ENCODE measurements at regions not wholly inside any gene's neighbourhood (a gene's known extent, or its start where the extent isn't known, plus 50 kb on each side); places are given as distances from the start of the nearest gene placed in this dataset.

DNA sequence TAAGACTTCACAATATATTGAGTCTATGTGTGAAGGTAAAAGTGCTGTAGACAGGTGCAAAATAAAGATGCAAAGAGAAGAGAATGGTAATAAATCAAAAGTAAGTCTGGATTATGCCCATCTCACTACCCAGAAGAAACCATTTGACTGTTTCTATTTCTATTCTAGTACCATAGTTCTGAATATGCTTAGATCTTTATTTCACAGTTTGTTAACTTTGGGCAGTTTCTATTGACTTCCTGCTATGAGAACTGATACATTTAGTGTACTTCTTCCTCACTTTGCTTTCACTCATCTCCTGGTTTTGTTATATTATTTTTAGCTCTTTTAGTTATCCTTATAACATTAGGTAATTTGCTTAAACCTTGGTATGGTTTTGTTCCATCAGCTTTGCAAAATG, 94.9 kb downstream of the HS1BP3 start:
- no peak overlapping the region for H3K4ac ChIP-seq (ENCODE audit: low read depth, low read length)
- H3K36me3 ChIP-seq (ENCODE audit: control insufficient read depth in 1 of 2, insufficient read depth in 2 of 2, low read length in 2 of 2), result no peaks in the 10 kb centered on the region
- no peak overlapping the region for H2BK5ac ChIP-seq (ENCODE audit: low read depth, low read length, poor library complexity)
- no peak overlapping the region for H2BK120ac ChIP-seq (ENCODE audit: insufficient read depth, low read length, poor library complexity)
- H4K12ac ChIP-seq (ENCODE audit: low read depth, low read length), result no peak overlapping the region
- no peak for DNase-seq
- H3K14ac ChIP-seq (ENCODE audit: low read length), result no peak overlapping the region
- H2AK5ac ChIP-seq (ENCODE audit: low read length), result no peak overlapping the region
- H3K27ac ChIP-seq (ENCODE audit: low read depth, low read length), result no peak overlapping the region
- H4K8ac ChIP-seq (ENCODE audit: low read depth, low read length), result no peak overlapping the region
- H3K4me3 ChIP-seq (ENCODE audit: low read depth, low read length), result no peak overlapping the region
- H3K23ac ChIP-seq (ENCODE audit: low read length), result no peak overlapping the region
- H3K27me3 ChIP-seq (ENCODE audit: insufficient read depth, low read length), result no peaks in the 10 kb centered on the region
- H3K79me1 ChIP-seq (ENCODE audit: low read length), result peaks cover 7% of the 10 kb centered on the region
- H3K9ac ChIP-seq (ENCODE audit: low read length), result no peak overlapping the region
- no peak overlapping the region for H3K4me2 ChIP-seq (ENCODE audit: low read length)
- no peak overlapping the region for H2AFZ ChIP-seq (ENCODE audit: insufficient read depth, low read length, poor library complexity)
- H3K18ac ChIP-seq (ENCODE audit: low read length), result no peak overlapping the region
- H3K4me1 ChIP-seq (ENCODE audit: control insufficient read depth in 1 of 2, insufficient read depth in 2 of 2, low read length in 2 of 2), result peaks cover 2 to 3% of the 10 kb centered on the region in 2 experiments
- H4K91ac ChIP-seq (ENCODE audit: low read depth, low read length), result no peak overlapping the region
- H2BK12ac ChIP-seq (ENCODE audit: low read length), result no peak overlapping the region
- H3K79me2 ChIP-seq (ENCODE audit: control insufficient read depth, insufficient read depth, low read length, poor library complexity), result no peaks in the 10 kb centered on the region
- H3K9me3 ChIP-seq (ENCODE audit: insufficient read depth, low read depth, low read length), result peaks cover 2% of the 10 kb centered on the region

DNA sequence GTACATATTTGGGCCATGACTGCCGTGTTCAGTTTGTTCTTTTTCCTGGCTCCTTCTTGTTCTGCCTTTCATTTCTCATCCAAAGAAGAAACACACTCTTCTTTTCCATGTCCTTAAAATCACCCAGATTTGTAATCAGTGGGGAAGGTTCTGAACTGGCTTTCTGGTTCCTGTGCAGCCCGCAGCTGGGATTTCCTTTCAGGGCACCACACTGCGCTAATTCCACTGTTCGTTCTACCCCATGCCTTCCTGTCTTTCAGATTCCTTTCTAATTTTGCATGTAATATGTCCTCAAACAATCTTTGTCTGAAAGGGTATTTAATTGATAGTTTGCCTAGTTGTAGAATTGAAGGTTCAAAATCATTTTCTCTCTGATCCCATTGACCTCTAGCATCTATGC, 94.1 kb downstream of the HS1BP3 start:
- Histone ChIP-seq H3K36me3 (ENCODE audit: control insufficient read depth in 1 of 2, insufficient read depth in 2 of 2, low read length in 2 of 2) (no peaks in the 10 kb centered on the region), H3K23ac (ENCODE audit: low read length) (no peak overlapping the region), H3K27me3 (ENCODE audit: insufficient read depth, low read length) (no peaks in the 10 kb centered on the region), H2BK5ac (ENCODE audit: low read depth, low read length, poor library complexity) (no peak overlapping the region), H3K27ac (ENCODE audit: low read depth, low read length) (no peak overlapping the region), H3K9ac (ENCODE audit: low read length) (no peak overlapping the region), H2AK5ac (ENCODE audit: low read length) (no peak overlapping the region), H2BK12ac (ENCODE audit: low read length) (no peak overlapping the region), H4K12ac (ENCODE audit: low read depth, low read length) (no peak overlapping the region), H3K79me2 (ENCODE audit: control insufficient read depth, insufficient read depth, low read length, poor library complexity) (no peaks in the 10 kb centered on the region), H3K4me1 (ENCODE audit: control insufficient read depth in 1 of 2, insufficient read depth in 2 of 2, low read length in 2 of 2) (peaks cover 8 to 10% of the 10 kb centered on the region in 2 experiments), H3K18ac (ENCODE audit: low read length) (no peak overlapping the region), H3K4me3 (ENCODE audit: low read depth, low read length) (no peak overlapping the region), H3K4ac (ENCODE audit: low read depth, low read length) (no peak overlapping the region), H4K91ac (ENCODE audit: low read depth, low read length) (no peak overlapping the region), H3K14ac (ENCODE audit: low read length) (no peak overlapping the region), H2AFZ (ENCODE audit: insufficient read depth, low read length, poor library complexity) (no peak overlapping the region), H3K4me2 (ENCODE audit: low read length) (no peak overlapping the region), H3K79me1 (ENCODE audit: low read length) (peaks cover 9% of the 10 kb centered on the region), H2BK120ac (ENCODE audit: insufficient read depth, low read length, poor library complexity) (no peak overlapping the region), H4K8ac (ENCODE audit: low read depth, low read length) (no peak overlapping the region), H3K9me3 (ENCODE audit: insufficient read depth, low read depth, low read length) (peaks cover 2% of the 10 kb centered on the region)
- WGBS (ENCODE audit: extremely low coverage, insufficient coverage, insufficient read length), result no CpG with 5 or more reads among the region's 4 CpGs
- no peak for DNase-seq

DNA sequence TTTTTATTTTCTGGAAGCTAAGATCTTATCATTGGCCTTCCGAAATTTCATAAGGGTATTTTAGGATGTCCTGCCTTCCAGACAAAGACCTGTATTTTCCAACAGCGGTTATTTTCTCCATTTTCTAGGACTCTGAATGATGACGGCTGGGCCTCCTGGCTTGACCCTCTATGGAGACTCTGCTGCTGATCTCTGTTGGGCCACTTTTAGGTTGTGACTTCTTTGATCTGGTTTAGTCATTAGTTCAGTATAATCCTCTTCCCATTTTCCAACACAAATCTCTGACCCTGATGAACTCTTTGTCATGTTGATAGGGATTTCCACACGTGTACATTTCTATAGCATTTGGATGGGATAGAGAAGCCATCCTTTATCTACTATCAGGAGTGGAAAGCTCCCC, 93.7 kb downstream of the HS1BP3 start:
- no CpG with 5 or more reads among the region's 4 CpGs for WGBS (ENCODE audit: extremely low coverage, insufficient coverage, insufficient read length)

GRCh38 chr2:20557635-20558034, 93.3 kb downstream of the HS1BP3 start:
- H3K36me3 ChIP-seq (ENCODE audit: control insufficient read depth in 1 of 2, insufficient read depth in 2 of 2, low read length in 2 of 2), result no peaks in the 10 kb centered on the region

More for the DNA sequence above, 93.7 kb downstream of the HS1BP3 start:
- H3K36me3 ChIP-seq (ENCODE audit: control insufficient read depth in 1 of 2, insufficient read depth in 2 of 2, low read length in 2 of 2), result no peaks in the 10 kb centered on the region
- no peak overlapping the region for H3K14ac ChIP-seq (ENCODE audit: low read length)
- H3K18ac ChIP-seq (ENCODE audit: low read length), result no peak overlapping the region
- H2BK12ac ChIP-seq (ENCODE audit: low read length), result no peak overlapping the region
- H4K8ac ChIP-seq (ENCODE audit: low read depth, low read length), result no peak overlapping the region
- H4K91ac ChIP-seq (ENCODE audit: low read depth, low read length), result no peak overlapping the region
- H2AK5ac ChIP-seq (ENCODE audit: low read length), result no peak overlapping the region
- no peak overlapping the region for H3K9ac ChIP-seq (ENCODE audit: low read length)
- H2AFZ ChIP-seq (ENCODE audit: insufficient read depth, low read length, poor library complexity), result no peak overlapping the region
- H2BK120ac ChIP-seq (ENCODE audit: insufficient read depth, low read length, poor library complexity), result no peak overlapping the region
- no peak overlapping the region for H3K4ac ChIP-seq (ENCODE audit: low read depth, low read length)
- no peaks in the 10 kb centered on the region for H3K79me2 ChIP-seq (ENCODE audit: control insufficient read depth, insufficient read depth, low read length, poor library complexity)
- H3K4me3 ChIP-seq (ENCODE audit: low read depth, low read length), result no peak overlapping the region
- H3K27me3 ChIP-seq (ENCODE audit: insufficient read depth, low read length), result no peaks in the 10 kb centered on the region
- peaks cover 2% of the 10 kb centered on the region for H3K9me3 ChIP-seq (ENCODE audit: insufficient read depth, low read depth, low read length)
- H3K79me1 ChIP-seq (ENCODE audit: low read length), result peaks cover 13% of the 10 kb centered on the region
- no peak overlapping the region for H3K27ac ChIP-seq (ENCODE audit: low read depth, low read length)
- H3K4me1 ChIP-seq (ENCODE audit: control insufficient read depth in 1 of 2, insufficient read depth in 2 of 2, low read length in 2 of 2), result peaks cover 13 to 15% of the 10 kb centered on the region in 2 experiments
- no peak overlapping the region for H2BK5ac ChIP-seq (ENCODE audit: low read depth, low read length, poor library complexity)
- DNase-seq, result no peak
- no peak overlapping the region for H4K12ac ChIP-seq (ENCODE audit: low read depth, low read length)
- H3K23ac ChIP-seq (ENCODE audit: low read length), result no peak overlapping the region
- H3K4me2 ChIP-seq (ENCODE audit: low read length), result no peak overlapping the region

More at GRCh38 chr2:20557635-20558034, 93.3 kb downstream of the HS1BP3 start:
- Histone ChIP-seq H2BK5ac (ENCODE audit: low read depth, low read length, poor library complexity) (no peak overlapping the region), H2BK120ac (ENCODE audit: insufficient read depth, low read length, poor library complexity) (no peak overlapping the region), H4K8ac (ENCODE audit: low read depth, low read length) (no peak overlapping the region), H4K12ac (ENCODE audit: low read depth, low read length) (no peak overlapping the region), H3K23ac (ENCODE audit: low read length) (no peak overlapping the region), H3K14ac (ENCODE audit: low read length) (no peak overlapping the region), H3K27me3 (ENCODE audit: insufficient read depth, low read length) (no peaks in the 10 kb centered on the region), H3K4me3 (ENCODE audit: low read depth, low read length) (no peak overlapping the region), H3K79me1 (ENCODE audit: low read length) (peaks cover 13% of the 10 kb centered on the region), H2BK12ac (ENCODE audit: low read length) (no peak overlapping the region), H3K4me1 (ENCODE audit: control insufficient read depth in 1 of 2, insufficient read depth in 2 of 2, low read length in 2 of 2) (peaks cover 13 to 18% of the 10 kb centered on the region in 2 experiments), H3K9ac (ENCODE audit: low read length) (no peak overlapping the region), H3K27ac (ENCODE audit: low read depth, low read length) (no peak overlapping the region), H2AK5ac (ENCODE audit: low read length) (no peak overlapping the region), H3K4ac (ENCODE audit: low read depth, low read length) (no peak overlapping the region), H3K9me3 (ENCODE audit: insufficient read depth, low read depth, low read length) (peaks cover 2% of the 10 kb centered on the region), H2AFZ (ENCODE audit: insufficient read depth, low read length, poor library complexity) (no peak overlapping the region), H3K4me2 (ENCODE audit: low read length) (no peak overlapping the region), H4K91ac (ENCODE audit: low read depth, low read length) (no peak overlapping the region), H3K18ac (ENCODE audit: low read length) (no peak overlapping the region), H3K79me2 (ENCODE audit: control insufficient read depth, insufficient read depth, low read length, poor library complexity) (no peaks in the 10 kb centered on the region)
- DNase-seq, result no peak
- no CpG with 5 or more reads among the region's 3 CpGs for WGBS (ENCODE audit: extremely low coverage, insufficient coverage, insufficient read length)
